ENCODE measurements at regions not wholly inside any gene's neighbourhood (a gene's known extent, or its start where the extent isn't known, plus 50 kb on each side); places are given as distances from the start of the nearest gene placed in this dataset.

- no peak for TF ChIP-seq CTCF (IDR thresholded peaks at IDR 0.05; ENCODE audit: low read depth, low read length)
- no peak overlapping the region for H3K4me3 ChIP-seq (ENCODE audit: low read depth, low read length)
These were observed 167.8 kb downstream of the RAB28 start for GRCh38 chr4:13316354-13316753.

DNA sequence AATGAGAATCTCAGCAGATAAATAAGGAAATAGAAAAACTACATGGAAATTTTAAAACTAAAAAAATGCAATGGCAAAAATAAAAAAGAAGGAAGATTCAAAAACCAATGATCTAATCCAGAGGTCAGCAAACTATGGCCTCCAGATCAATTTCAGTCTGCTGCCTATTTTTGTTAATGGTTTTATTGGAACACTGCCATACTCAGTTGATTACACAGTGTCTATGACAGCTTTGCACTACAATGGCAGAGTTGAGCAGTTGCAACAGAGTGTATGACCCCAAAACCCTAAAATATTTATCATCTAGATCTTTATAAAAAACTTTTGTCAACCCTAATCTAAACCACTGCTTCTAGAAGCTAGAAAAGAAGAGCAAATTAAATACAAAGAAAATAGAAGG is 170.3 kb downstream of the RAB28 start:
- no peak for TF ChIP-seq CTCF (IDR thresholded peaks at IDR 0.05; ENCODE audit: low read depth, low read length)
- no peak overlapping the region for H3K4me3 ChIP-seq (ENCODE audit: low read depth, low read length)

GRCh38 chr4:13312264-13312663 is 171.9 kb downstream of the RAB28 start:
- H3K4me3 ChIP-seq (ENCODE audit: low read depth, low read length): no peak overlapping the region
- no peak for TF ChIP-seq CTCF (IDR thresholded peaks at IDR 0.05; ENCODE audit: low read depth, low read length)

GRCh38 chr4:13309751-13310150 is 174.4 kb downstream of the RAB28 start:
- no peak overlapping the region for H3K4me3 ChIP-seq (ENCODE audit: low read depth, low read length)
- TF ChIP-seq CTCF (IDR thresholded peaks at IDR 0.05; ENCODE audit: low read depth, low read length): no peak

DNA sequence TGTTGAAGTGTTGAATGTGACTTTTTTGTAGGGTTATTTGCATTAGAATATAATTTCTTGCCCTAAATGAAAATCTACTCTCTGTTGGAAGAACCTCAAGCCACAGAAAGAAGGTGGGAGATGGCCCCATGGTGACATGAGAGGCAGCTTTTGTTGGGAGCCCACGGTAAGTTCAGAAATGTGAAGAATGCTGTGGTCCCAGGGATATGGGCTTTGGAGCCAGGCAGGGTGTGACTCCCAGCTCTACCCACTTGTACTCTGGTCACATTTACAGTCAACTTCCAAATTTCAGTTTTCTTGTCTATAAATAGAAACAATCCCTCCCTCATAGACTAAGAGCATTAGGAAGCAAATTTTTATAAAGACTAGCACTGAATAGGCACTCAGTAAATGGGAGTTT is 177.8 kb downstream of the RAB28 start:
- no peak for TF ChIP-seq CTCF (IDR thresholded peaks at IDR 0.05; ENCODE audit: low read depth, low read length)
- no peak overlapping the region for H3K4me3 ChIP-seq (ENCODE audit: low read depth, low read length)

- no peak overlapping the region for H3K4me3 ChIP-seq (ENCODE audit: low read depth, low read length)
- TF ChIP-seq CTCF (IDR thresholded peaks at IDR 0.05; ENCODE audit: low read depth, low read length): no peak
These were observed 181.3 kb downstream of the RAB28 start for GRCh38 chr4:13302876-13303275.

- no peak for TF ChIP-seq CTCF (IDR thresholded peaks at IDR 0.05; ENCODE audit: low read depth, low read length)
- no peak overlapping the region for H3K4me3 ChIP-seq (ENCODE audit: low read depth, low read length)
These were observed 184.8 kb downstream of the RAB28 start for GRCh38 chr4:13299343-13299742.
